PFSK-1 (cell line): ENCODE measurements at regions not wholly inside any gene's neighbourhood (a gene's known extent, or its start where the extent isn't known, plus 50 kb on each side); places are given as distances from the start of the nearest gene placed in this dataset.
A peak's percentile ranks its signal among the peaks of the same experiment; 100 is the strongest.

Source experiments
- FOXP2 ChIP-seq: optimal IDR thresholded peaks from 2 replicates; pipeline ENCODE3; 2011; ENCODE audit warnings: borderline replicate concordance, control low read depth, inconsistent platforms; ENCODE audit not compliant: insufficient read depth; ENCODE audit errors: extremely low read length, extremely low read depth
- POLR2AphosphoS5 ChIP-seq: IDR thresholded peaks from 2 replicates; pipeline ENCODE4 v1.6.1; 2012; ENCODE audit warnings: low read depth, mild to moderate bottlenecking, control low read depth, low read length, moderate library complexity
- SIN3A ChIP-seq: IDR thresholded peaks from 2 replicates; pipeline ENCODE4 v1.6.1; 2012; ENCODE audit warnings: mild to moderate bottlenecking, low read length, moderate library complexity, borderline replicate concordance; ENCODE audit not compliant: insufficient read depth
- TAF1 ChIP-seq: IDR thresholded peaks from 2 replicates; pipeline ENCODE4 v1.6.1; 2012; ENCODE audit warnings: low read length, control low read depth, borderline replicate concordance; ENCODE audit not compliant: insufficient read depth
- TF ChIP-seq, protein P1 (sequence below), 2 experiments: IDR thresholded peaks; 2 replicates each; pipeline versions ENCODE4 v1.6.1 to v1.8.0; 2011 to 2012; ENCODE audit warnings: low read depth in 2 of 2, low read length in 2 of 2, control low read depth in 1 of 2, inconsistent platforms in 1 of 2, mild to moderate bottlenecking in 1 of 2, moderate library complexity in 1 of 2; ENCODE audit not compliant: insufficient read depth in 1 of 2

DNA sequence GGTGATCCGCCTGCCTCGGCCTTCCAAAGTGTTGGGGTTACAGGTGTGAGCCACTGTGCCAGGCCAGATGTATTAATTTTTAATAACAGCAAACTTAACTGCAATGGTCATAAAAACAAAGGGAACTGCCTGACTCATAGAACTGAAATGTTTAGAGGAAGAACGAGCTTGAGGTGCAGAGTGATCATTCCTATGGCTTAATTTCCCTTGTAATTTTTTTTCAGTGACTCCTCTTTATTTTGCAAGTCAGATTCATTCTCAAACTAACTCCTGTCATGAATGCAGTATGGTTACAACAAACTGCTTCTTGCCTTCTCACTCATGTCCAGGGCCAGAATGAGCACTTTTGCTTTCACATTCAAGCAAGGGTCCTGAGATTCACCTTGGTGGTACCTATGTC, 231.3 kb downstream of the HAPSTR1 start:
- TF ChIP-seq FOXP2 (no peak), TAF1 (no peak), POLR2AphosphoS5 (no peak), SIN3A (no peak)
- TF ChIP-seq, protein P1, sequence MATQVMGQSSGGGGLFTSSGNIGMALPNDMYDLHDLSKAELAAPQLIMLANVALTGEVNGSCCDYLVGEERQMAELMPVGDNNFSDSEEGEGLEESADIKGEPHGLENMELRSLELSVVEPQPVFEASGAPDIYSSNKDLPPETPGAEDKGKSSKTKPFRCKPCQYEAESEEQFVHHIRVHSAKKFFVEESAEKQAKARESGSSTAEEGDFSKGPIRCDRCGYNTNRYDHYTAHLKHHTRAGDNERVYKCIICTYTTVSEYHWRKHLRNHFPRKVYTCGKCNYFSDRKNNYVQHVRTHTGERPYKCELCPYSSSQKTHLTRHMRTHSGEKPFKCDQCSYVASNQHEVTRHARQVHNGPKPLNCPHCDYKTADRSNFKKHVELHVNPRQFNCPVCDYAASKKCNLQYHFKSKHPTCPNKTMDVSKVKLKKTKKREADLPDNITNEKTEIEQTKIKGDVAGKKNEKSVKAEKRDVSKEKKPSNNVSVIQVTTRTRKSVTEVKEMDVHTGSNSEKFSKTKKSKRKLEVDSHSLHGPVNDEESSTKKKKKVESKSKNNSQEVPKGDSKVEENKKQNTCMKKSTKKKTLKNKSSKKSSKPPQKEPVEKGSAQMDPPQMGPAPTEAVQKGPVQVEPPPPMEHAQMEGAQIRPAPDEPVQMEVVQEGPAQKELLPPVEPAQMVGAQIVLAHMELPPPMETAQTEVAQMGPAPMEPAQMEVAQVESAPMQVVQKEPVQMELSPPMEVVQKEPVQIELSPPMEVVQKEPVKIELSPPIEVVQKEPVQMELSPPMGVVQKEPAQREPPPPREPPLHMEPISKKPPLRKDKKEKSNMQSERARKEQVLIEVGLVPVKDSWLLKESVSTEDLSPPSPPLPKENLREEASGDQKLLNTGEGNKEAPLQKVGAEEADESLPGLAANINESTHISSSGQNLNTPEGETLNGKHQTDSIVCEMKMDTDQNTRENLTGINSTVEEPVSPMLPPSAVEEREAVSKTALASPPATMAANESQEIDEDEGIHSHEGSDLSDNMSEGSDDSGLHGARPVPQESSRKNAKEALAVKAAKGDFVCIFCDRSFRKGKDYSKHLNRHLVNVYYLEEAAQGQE (IDR thresholded peaks at IDR 0.05; ENCODE audit: insufficient read depth in 1 of 2, low read depth in 2 of 2, low read length in 2 of 2) = no peak

DNA sequence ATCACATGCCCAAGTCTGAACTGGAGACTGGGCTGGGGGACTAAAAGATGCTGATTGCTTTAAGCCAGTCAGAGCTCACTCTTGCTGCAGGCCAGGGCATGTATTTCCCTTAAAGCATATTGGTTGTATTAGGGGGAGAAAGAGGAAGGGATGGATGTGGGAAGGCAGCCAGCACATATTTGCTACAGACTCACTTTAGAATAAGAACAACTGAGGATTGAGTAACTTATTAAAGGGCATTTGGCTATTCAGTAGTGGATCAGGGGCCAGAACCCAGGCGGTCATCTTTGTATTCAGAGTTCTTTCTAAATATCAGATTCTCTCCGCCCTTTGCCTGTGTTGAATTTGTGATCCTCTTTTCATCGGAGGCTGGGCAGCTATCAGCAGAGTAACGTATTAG, 231.7 kb downstream of the HAPSTR1 start:
- TF ChIP-seq SIN3A = no peak
- no peak for TF ChIP-seq FOXP2
- no peak for TF ChIP-seq TAF1
- TF ChIP-seq, protein P1 (IDR thresholded peaks at IDR 0.05; ENCODE audit: insufficient read depth in 1 of 2, low read depth in 2 of 2, low read length in 2 of 2) = no peak
- TF ChIP-seq POLR2AphosphoS5 = no peak

DNA sequence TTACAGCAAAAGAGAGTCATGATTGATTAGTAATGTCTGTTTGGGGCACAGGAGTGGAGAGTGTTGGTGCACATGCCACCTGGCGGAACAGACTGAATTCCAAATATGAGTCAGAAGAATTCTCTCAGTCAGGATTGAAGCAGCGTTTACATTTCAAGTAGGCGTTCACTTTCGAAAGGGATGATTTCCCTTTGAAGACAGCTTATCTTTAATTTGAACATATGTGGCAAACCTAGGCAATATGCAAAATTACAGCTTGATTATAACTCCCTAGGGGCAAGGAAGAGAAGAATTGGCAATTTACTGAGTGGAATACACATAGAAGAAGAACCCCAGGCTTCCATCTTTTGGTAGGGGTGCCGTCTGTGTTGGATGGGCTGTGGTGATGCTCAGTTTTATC, 235.8 kb downstream of the HAPSTR1 start:
- TF ChIP-seq TAF1 = no peak
- no peak for TF ChIP-seq POLR2AphosphoS5
- no peak for TF ChIP-seq SIN3A
- TF ChIP-seq, protein P1 (IDR thresholded peaks at IDR 0.05; ENCODE audit: insufficient read depth in 1 of 2, low read depth in 2 of 2, low read length in 2 of 2) = no peak
- no peak for TF ChIP-seq FOXP2

DNA sequence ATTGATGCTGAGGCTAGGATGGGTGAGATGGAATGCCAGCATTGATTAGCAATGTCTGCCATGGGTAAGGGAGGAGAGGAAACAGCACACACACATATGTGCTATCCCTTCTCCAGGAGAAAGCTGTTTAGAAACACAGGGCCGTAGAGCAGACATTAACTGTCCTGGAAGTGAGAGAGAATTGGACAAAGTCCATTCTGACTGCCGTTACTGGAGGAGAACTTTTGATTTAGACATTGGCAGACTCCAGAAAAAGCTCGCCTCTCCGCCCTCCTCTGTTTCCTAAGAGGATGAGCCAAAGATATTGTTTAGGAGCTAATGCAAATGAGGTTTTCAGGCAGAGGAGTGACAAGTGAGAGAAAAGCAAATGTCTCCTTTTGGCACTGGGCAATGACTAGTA, 237.0 kb downstream of the HAPSTR1 start:
- TF ChIP-seq FOXP2 = no peak
- TF ChIP-seq POLR2AphosphoS5 = no peak
- TF ChIP-seq SIN3A = no peak
- TF ChIP-seq, protein P1 (IDR thresholded peaks at IDR 0.05; ENCODE audit: insufficient read depth in 1 of 2, low read depth in 2 of 2, low read length in 2 of 2) = no peak
- TF ChIP-seq TAF1 = no peak

DNA sequence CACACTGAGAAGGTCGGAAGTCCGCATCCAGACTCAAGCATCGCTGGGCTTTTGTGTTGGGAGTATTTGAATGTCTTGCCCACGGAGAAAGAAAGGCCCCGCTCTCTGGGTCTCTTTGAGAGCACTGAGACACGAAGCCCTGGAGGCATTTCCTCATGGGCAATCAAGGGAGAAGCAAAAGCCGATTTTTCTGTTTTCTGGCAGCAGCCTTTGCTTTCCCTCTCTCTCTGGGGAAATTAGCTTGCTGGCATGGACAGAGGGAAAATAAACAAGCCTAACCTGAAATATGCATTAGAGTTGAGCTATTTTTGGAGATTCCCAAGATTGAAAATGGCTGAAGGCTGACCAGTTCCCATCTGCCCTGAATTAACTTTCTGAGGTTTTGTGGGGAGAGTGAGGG, 238.7 kb downstream of the HAPSTR1 start:
- TF ChIP-seq, protein P1 (IDR thresholded peaks at IDR 0.05; ENCODE audit: insufficient read depth in 1 of 2, low read depth in 2 of 2, low read length in 2 of 2) = peak in 1 of 2 experiments; percentile 25; a peak in 1 of 4 replicates
- no peak for TF ChIP-seq POLR2AphosphoS5
